Spleen (tissue), 11 donors: ENCODE measurements at regions not wholly inside any gene's neighbourhood (a gene's known extent, or its start where the extent isn't known, plus 50 kb on each side); places are given as distances from the start of the nearest gene placed in this dataset.

Experiments used
- DNase-seq: peaks from one replicate; pipeline ENCODE4 v3.0.0-alpha.2; 2020
- H3K27ac ChIP-seq, 8 donors: fragments of 200-600 bp; sonication (generic) in 7 of 8; 1 replicate in 4 of 8; 2 replicates in 4 of 8; pipeline versions ENCODE4 v1.5.0 to v1.8.0; 2016 to 2021; ENCODE audit warnings: inconsistent platforms in 4 of 8, mild to moderate bottlenecking in 4 of 8, moderate library complexity in 1 of 8
- H3K27me3 ChIP-seq, 7 donors: fragments of 200-600 bp; sonication (generic) in 6 of 7; replicated peaks in 1 of 7; 1 replicate in 4 of 7; 2 replicates in 3 of 7; pipeline versions ENCODE4 v1.5.0 to v1.8.0; 2016 to 2021; ENCODE audit warnings: inconsistent platforms in 3 of 7, mild to moderate bottlenecking in 1 of 7
- H3K36me3 ChIP-seq, 6 donors: fragments of 200-600 bp; sonication (generic) in 5 of 6; 1 replicate in 4 of 6; 2 replicates in 2 of 6; pipeline versions ENCODE4 v1.5.0 to v1.8.0; 2016 to 2021; ENCODE audit warnings: inconsistent platforms in 2 of 6
- H3K4me1 ChIP-seq, 6 donors: fragments of 200-600 bp; sonication (generic) in 5 of 6; 1 replicate in 3 of 6; 2 replicates in 3 of 6; pipeline versions ENCODE4 v1.5.0 to v1.8.0; 2016 to 2021; ENCODE audit warnings: inconsistent platforms in 3 of 6
- H3K4me3 ChIP-seq, 8 donors: fragments of 200-600 bp; sonication (generic) in 7 of 8; 1 replicate in 4 of 8; 2 replicates in 4 of 8; pipeline versions ENCODE4 v1.5.0 to v1.8.0; 2016 to 2021; ENCODE audit warnings: inconsistent platforms in 4 of 8, mild to moderate bottlenecking in 4 of 8, moderate library complexity in 2 of 8
- H3K9me3 ChIP-seq, 8 donors: fragments of 200-600 bp; sonication (generic) in 7 of 8; 1 replicate in 4 of 8; 2 replicates in 4 of 8; pipeline versions ENCODE4 v1.5.0 to v1.8.0; 2016 to 2021; ENCODE audit warnings: inconsistent platforms in 4 of 8
- CTCF ChIP-seq, 11 experiments: fragments of 200-600 bp in 7 of 11; fragments of 450-650 bp in 4 of 11; sonication (generic) in 4 of 11; IDR thresholded peaks in 8 of 11; conservative IDR thresholded peaks in 3 of 11; 1 replicate in 7 of 11; 2 replicates in 4 of 11; pipeline versions ENCODE4 v1.4.0 to v1.8.0; 2016 to 2021; ENCODE audit warnings: antibody characterized with exemption in 11 of 11, inconsistent platforms in 4 of 11, mild to moderate bottlenecking in 1 of 11
- POLR2A ChIP-seq, 3 donors: fragments of 450-650 bp; IDR thresholded peaks; one replicate each; pipeline ENCODE4 v1.5.1; 2017; ENCODE audit warnings: antibody characterized with exemption in 3 of 3, mild to moderate bottlenecking in 1 of 3
- POLR2AphosphoS5 ChIP-seq, 3 donors: sonication (generic); formaldehyde crosslinking; IDR thresholded peaks; one replicate each; pipeline ENCODE4 v1.5.1; 2017; ENCODE audit warnings: antibody characterized with exemption in 3 of 3
- WGBS, 5 donors: extraction: QIAGEN DNeasy Blood & Tissue Kit in 3 of 5; methylation state at CpG; one replicate each; pipeline versions ENCODE4 v1.1.5 to v1.1.7; 2013 to 2018; 5-methylcytosine and 5-hydroxymethylcytosine counted together
- intact Hi-C: fragments of 100-400 bp; cut with DNase I; formaldehyde crosslinking; loops from one replicate; pipeline ENCODE4 v1.15.0; 2023; ENCODE audit warnings: low total_unique reads
- donor health status: healthy with polysubstance abuse.
- donor health status: DM: no; HTN: no; CAD: no; lungs with moderate emphysema.
- donor health status: DM: no; HTN: no; CAD: no.
- donor health status: Bipolar disorder and iron deficiency.
- donor health status: healthy.
- donor health status: DM: no; HTN: no; CAD: no.
- donor health status: DM: yes; HTN: yes; CAD: no.

- no peak for TF ChIP-seq CTCF (IDR thresholded peaks at IDR 0.05 in 8 of 11, conservative IDR thresholded peaks at IDR 0.05 in 3 of 11)
- no peak for TF ChIP-seq POLR2AphosphoS5 (IDR thresholded peaks at IDR 0.05)
- no peak for TF ChIP-seq POLR2A (IDR thresholded peaks at IDR 0.05)
- H3K36me3 ChIP-seq: no peaks in the 10 kb centered on the region
- peaks cover 0 to 26% (median 0%) of the 10 kb centered on the region in 7 donors for H3K27me3 ChIP-seq
- no peak overlapping the region for H3K27ac ChIP-seq
- H3K4me1 ChIP-seq: no peaks in the 10 kb centered on the region
- 70 to 80% (median 77%) methylated on average over 7 of the region's 7 CpGs for whole genome bisulfite sequencing, 5 donors
- peaks cover 0 to 4% (median 0%) of the 10 kb centered on the region in 8 donors for H3K9me3 ChIP-seq
- intact Hi-C loops: no loop called here
- DNase-seq: no peak
- no peak overlapping the region for H3K4me3 ChIP-seq
These were observed 165.4 kb upstream of the CHD6 start for GRCh38 chr20:41783423-41784208.

GRCh38 chr20:41782730-41783406 lies 164.7 kb upstream of the CHD6 start:
- H3K27ac ChIP-seq: no peak overlapping the region
- H3K4me1 ChIP-seq: no peaks in the 10 kb centered on the region
- no peak for TF ChIP-seq CTCF (IDR thresholded peaks at IDR 0.05 in 8 of 11, conservative IDR thresholded peaks at IDR 0.05 in 3 of 11)
- no peak for TF ChIP-seq POLR2AphosphoS5 (IDR thresholded peaks at IDR 0.05)
- no peak for TF ChIP-seq POLR2A (IDR thresholded peaks at IDR 0.05)
- no peak overlapping the region for H3K4me3 ChIP-seq
- 51 to 81% (median 76%) methylated on average over 3 of the region's 3 CpGs for WGBS, 5 donors
- peaks cover 0 to 4% (median 0%) of the 10 kb centered on the region in 8 donors for H3K9me3 ChIP-seq
- no peak for DNase-seq
- no peaks in the 10 kb centered on the region for H3K36me3 ChIP-seq
- intact Hi-C loops: no loop called here
- H3K27me3 ChIP-seq: peaks cover 0 to 25% (median 0%) of the 10 kb centered on the region in 7 donors

GRCh38 chr20:41782255-41782654 lies 164.1 kb upstream of the CHD6 start:
- intact Hi-C loops: no loop called here
- 52 to 77% (median 75%) methylated on average over 3 of the region's 3 CpGs for WGBS, 5 donors

More at GRCh38 chr20:41782255-41782654, 164.1 kb upstream of the CHD6 start:
- no peak overlapping the region for H3K4me3 ChIP-seq
- peaks cover 0 to 4% (median 0%) of the 10 kb centered on the region in 8 donors for H3K9me3 ChIP-seq
- no peaks in the 10 kb centered on the region for H3K4me1 ChIP-seq
- peaks cover 0 to 25% (median 0%) of the 10 kb centered on the region in 7 donors for H3K27me3 ChIP-seq
- no peak for DNase-seq
- no peak overlapping the region for H3K27ac ChIP-seq
- H3K36me3 ChIP-seq: no peaks in the 10 kb centered on the region
- TF ChIP-seq POLR2AphosphoS5 (IDR thresholded peaks at IDR 0.05): no peak
- no peak for TF ChIP-seq CTCF (IDR thresholded peaks at IDR 0.05 in 8 of 11, conservative IDR thresholded peaks at IDR 0.05 in 3 of 11)
- no peak for TF ChIP-seq POLR2A (IDR thresholded peaks at IDR 0.05)
